ENCODE measurements at regions not wholly inside any gene's neighbourhood (a gene's known extent, or its start where the extent isn't known, plus 50 kb on each side); places are given as distances from the start of the nearest gene placed in this dataset.
"Not testable (repeated sequence)": the region's sequence is repeated elsewhere in the genome, so short reads cannot be mapped to it uniquely, and the experiment has no call there.

DNA sequence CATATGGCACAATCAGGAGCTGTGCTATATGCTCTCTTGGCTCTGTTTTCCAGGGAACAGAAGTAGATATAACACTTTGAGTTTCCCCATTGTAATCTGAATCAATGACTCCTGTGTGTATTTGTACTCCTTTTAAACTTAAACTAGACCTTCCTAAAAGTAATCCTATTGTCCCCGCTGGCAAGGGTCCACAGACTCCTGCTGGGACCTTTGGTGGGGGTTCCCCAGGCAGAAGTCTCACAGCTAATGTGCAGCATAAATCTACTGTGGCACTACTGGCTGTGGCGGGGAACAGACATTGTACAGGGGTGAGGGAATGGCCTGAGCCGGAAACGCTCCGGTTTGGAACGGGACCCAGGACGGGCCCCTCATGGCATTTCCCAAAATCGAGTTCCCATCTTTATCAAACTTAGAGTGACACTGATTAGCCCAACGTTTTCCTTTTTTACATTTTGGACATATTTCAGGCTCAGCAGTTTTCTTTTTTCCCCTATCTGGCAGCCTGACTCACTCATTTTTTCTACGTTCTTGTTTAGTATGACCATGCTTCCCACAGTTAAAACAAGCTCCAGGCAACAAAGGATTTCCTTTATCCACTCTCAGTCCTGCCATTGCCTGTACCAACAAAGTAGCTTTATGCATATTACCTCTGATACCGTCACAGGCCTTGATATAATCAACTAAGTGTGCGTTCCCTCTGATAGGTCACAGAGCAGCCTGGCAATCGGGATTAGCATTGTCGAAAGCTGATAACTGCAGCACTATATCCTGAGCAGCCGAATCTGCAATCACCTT is 59.5 kb upstream of the LPCAT1 start:
- H3K9me3 ChIP-seq (replicated peaks in 1 of 2; ENCODE audit: control insufficient read depth in 1 of 2, insufficient read depth in 1 of 2, low read length in 2 of 2): peaks cover 5 to 12% of the 10 kb centered on the region in 2 donors
- not testable (repeated sequence) for H3K27ac ChIP-seq (ENCODE audit: low read depth in 1 of 2, low read length in 2 of 2); H3K27me3 Mint-ChIP-seq (ENCODE audit: low read depth in 3 of 3); H3K36me3 ChIP-seq (replicated peaks in 1 of 2; ENCODE audit: control insufficient read depth in 1 of 2, insufficient read depth in 2 of 2, low read length in 2 of 2); H3K79me2 ChIP-seq (ENCODE audit: insufficient read depth, low read length); H3K4me1 ChIP-seq (ENCODE audit: control insufficient read depth in 1 of 2, insufficient read depth in 2 of 2, low read length in 2 of 2); H3K27me3 ChIP-seq (ENCODE audit: control insufficient read depth in 2 of 2, insufficient read depth in 2 of 2, low read length in 2 of 2); H3K9ac ChIP-seq (ENCODE audit: insufficient read depth, low read length, poor library complexity, severe bottlenecking); H4K20me1 ChIP-seq (ENCODE audit: insufficient read depth, low read length); H3K4me3 ChIP-seq (replicated peaks in 1 of 3; ENCODE audit: low read depth in 2 of 3, low read length in 3 of 3); H3K4me1 Mint-ChIP-seq; H2AFZ ChIP-seq (ENCODE audit: insufficient read depth, low read depth, low read length, poor library complexity, severe bottlenecking); H3K4me2 ChIP-seq (replicated peaks; ENCODE audit: extremely low read depth, low read length, poor library complexity, severe bottlenecking); DNase-seq
- Mint-ChIP-seq H3K27ac (peak overlapping the region in 1 of 7 donors; percentile 68), H3K4me3 (peak overlapping the region in 1 of 2 donors; percentile 48), H3K36me3 (peaks cover 4 to 29% of the 10 kb centered on the region in 2 donors), H3K9me3 (peaks cover 9 to 21% (median 12%) of the 10 kb centered on the region in 7 donors)
- 92% methylated on average over 9 of the region's 15 CpGs for WGBS (ENCODE audit: insufficient coverage)
- intact Hi-C loops (cut with micrococcal nuclease): loop anchor here in 1 of 2 donors (10.0 kb wide), 1 partner anchor 1338 kb away; no protein-coding TSS in a partner anchor

DNA sequence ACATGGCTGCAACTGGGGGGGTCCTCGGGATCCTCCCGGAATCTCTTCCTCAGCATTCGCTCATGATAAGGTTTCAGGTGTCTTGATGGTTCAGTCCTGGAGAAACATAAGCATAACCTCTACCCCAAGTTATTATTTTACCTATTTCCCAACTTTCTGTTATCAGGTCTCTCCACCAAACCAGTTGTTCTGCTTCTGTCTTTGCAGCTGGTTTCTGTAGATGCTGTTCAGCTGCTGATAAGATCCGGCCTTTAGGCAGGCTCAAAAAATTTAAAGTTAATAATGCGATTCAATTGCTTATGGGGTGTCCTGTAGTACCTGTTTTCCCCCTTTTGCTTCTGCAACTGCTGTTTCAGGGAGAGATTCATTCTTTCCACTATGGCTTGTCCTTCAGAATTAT is 55.6 kb upstream of the LPCAT1 start:
- H3K79me2 ChIP-seq (ENCODE audit: insufficient read depth, low read length); H3K27ac Mint-ChIP-seq; H3K4me1 ChIP-seq (ENCODE audit: control insufficient read depth in 1 of 2, insufficient read depth in 2 of 2, low read length in 2 of 2); H3K9ac ChIP-seq (ENCODE audit: insufficient read depth, low read length, poor library complexity, severe bottlenecking); H4K20me1 ChIP-seq (ENCODE audit: insufficient read depth, low read length); H3K4me1 Mint-ChIP-seq; H3K9me3 ChIP-seq (replicated peaks in 1 of 2; ENCODE audit: control insufficient read depth in 1 of 2, insufficient read depth in 1 of 2, low read length in 2 of 2); H3K4me3 Mint-ChIP-seq; H3K4me3 ChIP-seq (replicated peaks in 1 of 3; ENCODE audit: low read depth in 2 of 3, low read length in 3 of 3); H3K27me3 ChIP-seq (ENCODE audit: control insufficient read depth in 2 of 2, insufficient read depth in 2 of 2, low read length in 2 of 2); H2AFZ ChIP-seq (ENCODE audit: insufficient read depth, low read depth, low read length, poor library complexity, severe bottlenecking); DNase-seq; H3K27me3 Mint-ChIP-seq (ENCODE audit: low read depth in 3 of 3); intact Hi-C loops (cut with micrococcal nuclease); H3K27ac ChIP-seq (ENCODE audit: low read depth in 1 of 2, low read length in 2 of 2); H3K9me3 Mint-ChIP-seq; H3K36me3 ChIP-seq (replicated peaks in 1 of 2; ENCODE audit: control insufficient read depth in 1 of 2, insufficient read depth in 2 of 2, low read length in 2 of 2); H3K4me2 ChIP-seq (replicated peaks; ENCODE audit: extremely low read depth, low read length, poor library complexity, severe bottlenecking): not testable (repeated sequence)
- WGBS (ENCODE audit: insufficient coverage): no CpG with 5 or more reads among the region's 5 CpGs
- peaks cover 0 to 15% of the 10 kb centered on the region in 2 donors for H3K36me3 Mint-ChIP-seq

DNA sequence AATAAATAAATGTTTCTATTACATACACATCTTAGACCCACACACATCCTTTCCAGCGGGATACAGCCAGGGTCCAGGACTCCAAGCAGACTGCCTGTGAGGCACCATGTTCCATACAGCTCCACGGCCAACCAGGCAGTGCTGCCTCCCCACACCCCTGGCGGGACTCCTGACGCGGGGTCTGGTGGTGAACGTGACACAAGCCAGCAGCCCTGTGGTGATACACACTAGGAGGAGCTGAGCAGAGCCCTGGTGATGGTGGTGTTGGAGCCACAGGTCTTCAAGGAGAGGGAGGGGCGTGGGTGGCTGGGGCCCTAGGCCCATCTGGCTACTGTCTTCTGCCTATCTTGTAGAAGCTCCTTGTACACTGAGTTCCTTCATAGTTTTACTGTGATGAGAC is 53.1 kb upstream of the LPCAT1 start:
- H3K4me1 ChIP-seq (ENCODE audit: control insufficient read depth in 1 of 2, insufficient read depth in 2 of 2, low read length in 2 of 2); H3K27ac Mint-ChIP-seq; intact Hi-C loops (cut with micrococcal nuclease); H4K20me1 ChIP-seq (ENCODE audit: insufficient read depth, low read length); H3K9me3 Mint-ChIP-seq; H3K4me1 Mint-ChIP-seq; H2AFZ ChIP-seq (ENCODE audit: insufficient read depth, low read depth, low read length, poor library complexity, severe bottlenecking); H3K36me3 ChIP-seq (replicated peaks in 1 of 2; ENCODE audit: control insufficient read depth in 1 of 2, insufficient read depth in 2 of 2, low read length in 2 of 2); H3K4me2 ChIP-seq (replicated peaks; ENCODE audit: extremely low read depth, low read length, poor library complexity, severe bottlenecking); H3K27me3 Mint-ChIP-seq (ENCODE audit: low read depth in 3 of 3); H3K9me3 ChIP-seq (replicated peaks in 1 of 2; ENCODE audit: control insufficient read depth in 1 of 2, insufficient read depth in 1 of 2, low read length in 2 of 2); H3K79me2 ChIP-seq (ENCODE audit: insufficient read depth, low read length); H3K4me3 ChIP-seq (replicated peaks in 1 of 3; ENCODE audit: low read depth in 2 of 3, low read length in 3 of 3); H3K4me3 Mint-ChIP-seq; H3K27me3 ChIP-seq (ENCODE audit: control insufficient read depth in 2 of 2, insufficient read depth in 2 of 2, low read length in 2 of 2); H3K9ac ChIP-seq (ENCODE audit: insufficient read depth, low read length, poor library complexity, severe bottlenecking); H3K27ac ChIP-seq (ENCODE audit: low read depth in 1 of 2, low read length in 2 of 2); DNase-seq: not testable (repeated sequence)
- WGBS (ENCODE audit: insufficient coverage): 90% methylated on average over 2 of the region's 7 CpGs
- H3K36me3 Mint-ChIP-seq: peaks cover 0 to 22% of the 10 kb centered on the region in 2 donors

DNA sequence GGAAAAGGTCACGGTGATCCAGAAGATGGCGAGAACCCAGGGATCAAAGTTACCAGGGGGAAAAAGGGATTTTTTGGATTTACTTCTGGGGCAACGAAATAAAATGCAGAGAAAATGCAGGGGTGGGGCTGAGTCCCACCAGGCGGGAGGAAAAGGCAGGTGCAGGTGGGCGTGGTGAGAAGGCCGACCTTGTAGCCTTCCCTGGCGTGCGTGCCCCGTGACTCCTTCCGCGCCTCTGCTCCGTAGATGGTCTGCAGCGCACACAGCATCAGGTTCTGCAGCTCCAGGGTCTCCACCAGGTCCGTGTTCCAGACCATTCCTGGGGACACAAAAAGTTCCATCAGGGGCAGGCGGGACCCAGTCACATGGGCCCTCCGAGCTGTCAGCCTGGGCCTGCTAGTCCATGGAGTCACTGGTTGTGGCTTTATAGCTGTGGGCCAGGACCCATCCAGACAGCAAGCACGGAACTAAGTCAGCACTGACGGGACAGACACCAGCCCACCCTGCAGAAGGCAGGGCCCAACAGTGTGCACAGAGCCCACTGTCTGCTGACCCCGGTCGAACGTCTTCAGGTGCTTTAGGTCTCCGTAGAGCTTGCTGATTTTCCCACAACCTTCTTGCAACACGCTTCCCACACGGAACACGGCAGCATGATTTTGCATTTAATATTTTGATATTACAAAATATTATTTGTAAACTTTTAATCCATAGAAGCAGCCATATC is 52.4 kb upstream of the LPCAT1 start:
- H3K4me1 Mint-ChIP-seq; H3K79me2 ChIP-seq (ENCODE audit: insufficient read depth, low read length); H3K27ac ChIP-seq (ENCODE audit: low read depth in 1 of 2, low read length in 2 of 2); H3K4me3 Mint-ChIP-seq; H3K4me2 ChIP-seq (replicated peaks; ENCODE audit: extremely low read depth, low read length, poor library complexity, severe bottlenecking); H3K9me3 ChIP-seq (replicated peaks in 1 of 2; ENCODE audit: control insufficient read depth in 1 of 2, insufficient read depth in 1 of 2, low read length in 2 of 2); H3K27me3 ChIP-seq (ENCODE audit: control insufficient read depth in 2 of 2, insufficient read depth in 2 of 2, low read length in 2 of 2); H3K27me3 Mint-ChIP-seq (ENCODE audit: low read depth in 3 of 3); H3K36me3 ChIP-seq (replicated peaks in 1 of 2; ENCODE audit: control insufficient read depth in 1 of 2, insufficient read depth in 2 of 2, low read length in 2 of 2); H3K9ac ChIP-seq (ENCODE audit: insufficient read depth, low read length, poor library complexity, severe bottlenecking); H3K9me3 Mint-ChIP-seq; H4K20me1 ChIP-seq (ENCODE audit: insufficient read depth, low read length); H3K4me3 ChIP-seq (replicated peaks in 1 of 3; ENCODE audit: low read depth in 2 of 3, low read length in 3 of 3); H3K27ac Mint-ChIP-seq; DNase-seq; H2AFZ ChIP-seq (ENCODE audit: insufficient read depth, low read depth, low read length, poor library complexity, severe bottlenecking); intact Hi-C loops (cut with micrococcal nuclease); H3K4me1 ChIP-seq (ENCODE audit: control insufficient read depth in 1 of 2, insufficient read depth in 2 of 2, low read length in 2 of 2): not testable (repeated sequence)
- peaks cover 0 to 22% of the 10 kb centered on the region in 2 donors for H3K36me3 Mint-ChIP-seq
- WGBS (ENCODE audit: insufficient coverage): 96% methylated on average over 7 of the region's 25 CpGs

All from CD14-positive monocyte (primary cell).